Naive thymus-derived CD4-positive, alpha-beta T cell (primary cell): ENCODE measurements at regions not wholly inside any gene's neighbourhood (a gene's known extent, or its start where the extent isn't known, plus 50 kb on each side); places are given as distances from the start of the nearest gene placed in this dataset.

ENCODE experiments used
- ATAC-seq: fragments of 150-1000 bp; cut with Tn5 transposase; 2 replicates; pipeline ENCODE4 v1.10.0; 2021; ENCODE audit warnings: mild to moderate bottlenecking, moderate library complexity
- CTCF ChIA-PET: fragments of 350-600 bp; sonication (Branson Sonifier 250); formaldehyde crosslinking; loops from one replicate; lab custom pipeline; 2021; ENCODE audit warnings: antibody characterized with exemption; lab: Charles Lee
- POLR2A ChIA-PET: fragments of 350-600 bp; sonication (Branson Sonifier 250); formaldehyde crosslinking; loops from one replicate; lab custom pipeline; 2021; ENCODE audit warnings: antibody characterized with exemption, inconsistent platforms; lab: Charles Lee
- DNase-seq, 9 donors: peaks; one replicate each; pipeline versions ENCODE4 v3.0.0 to v3.0.0-alpha.2; 2020 to 2022; ENCODE audit warnings: mixed read lengths in 1 of 9
- H3K27ac ChIP-seq: one replicate; pipeline ENCODE4 v1.7.0; 2013; ENCODE audit warnings: mild to moderate bottlenecking, low read depth, low read length, moderate library complexity
- H3K27me3 ChIP-seq, 2 donors: one replicate each; pipeline ENCODE4 v1.7.0; 2013; ENCODE audit warnings: low read length in 2 of 2, mild to moderate bottlenecking in 2 of 2, moderate library complexity in 2 of 2; ENCODE audit not compliant: control insufficient read depth in 2 of 2, insufficient read depth in 2 of 2
- H3K36me3 ChIP-seq, 3 experiments: 1 replicate in 2 of 3; 2 replicates in 1 of 3; pipeline ENCODE4 v1.7.0; 2013; ENCODE audit warnings: low read length in 3 of 3, mild to moderate bottlenecking in 3 of 3, moderate library complexity in 1 of 3; ENCODE audit not compliant: insufficient read depth in 3 of 3, control insufficient read depth in 2 of 3
- H3K4me1 ChIP-seq, 2 donors: one replicate each; pipeline ENCODE4 v1.7.0; 2013; ENCODE audit warnings: low read length in 2 of 2, mild to moderate bottlenecking in 2 of 2, moderate library complexity in 1 of 2; ENCODE audit not compliant: control insufficient read depth in 2 of 2, insufficient read depth in 2 of 2
- H3K4me3 ChIP-seq: 2 replicates; pipeline ENCODE4 v1.7.0; 2013; ENCODE audit warnings: mild to moderate bottlenecking, low read length
- H3K9me3 ChIP-seq, 3 experiments: 1 replicate in 2 of 3; 2 replicates in 1 of 3; pipeline ENCODE4 v1.7.0; 2013; ENCODE audit warnings: low read length in 3 of 3; ENCODE audit not compliant: control insufficient read depth in 2 of 3
- H3K27ac Mint-ChIP-seq, 9 donors: one replicate each; pipeline ENCODE4 v1.8.0; 2020 to 2022; ENCODE audit warnings: mixed read lengths in 9 of 9, mild to moderate bottlenecking in 8 of 9, moderate library complexity in 5 of 9, inconsistent platforms in 2 of 9
- H3K27me3 Mint-ChIP-seq, 5 donors: one replicate each; pipeline ENCODE4 v1.8.0; 2021 to 2022; ENCODE audit warnings: mixed read lengths in 5 of 5, mild to moderate bottlenecking in 1 of 5
- H3K36me3 Mint-ChIP-seq, 5 donors: one replicate each; pipeline ENCODE4 v1.8.0; 2020 to 2022; ENCODE audit warnings: mixed read lengths in 5 of 5, mild to moderate bottlenecking in 3 of 5, inconsistent platforms in 1 of 5
- H3K4me1 Mint-ChIP-seq, 7 donors: one replicate each; pipeline ENCODE4 v1.8.0; 2020 to 2022; ENCODE audit warnings: mixed read lengths in 7 of 7, mild to moderate bottlenecking in 3 of 7, inconsistent platforms in 1 of 7
- H3K4me3 Mint-ChIP-seq, 10 donors: one replicate each; pipeline ENCODE4 v1.8.0; 2020 to 2022; ENCODE audit warnings: mild to moderate bottlenecking in 10 of 10, mixed read lengths in 10 of 10, moderate library complexity in 6 of 10, inconsistent platforms in 2 of 10
- H3K9me3 Mint-ChIP-seq, 11 donors: one replicate each; pipeline ENCODE4 v1.8.0; 2020 to 2022; ENCODE audit warnings: mixed read lengths in 11 of 11, mild to moderate bottlenecking in 4 of 11, inconsistent platforms in 1 of 11, moderate library complexity in 1 of 11
- intact Hi-C, 2 donors: fragments of 100-400 bp; cut with micrococcal nuclease; formaldehyde crosslinking; loops; one replicate each; pipeline ENCODE4 v1.15.1; 2023

- no peak overlapping the region for H3K27ac ChIP-seq
- no peaks in the 10 kb centered on the region for H3K36me3 ChIP-seq
- H3K27ac Mint-ChIP-seq: no peak overlapping the region
- no peak overlapping the region for H3K4me3 Mint-ChIP-seq
- no peaks in the 10 kb centered on the region for H3K27me3 ChIP-seq
- CTCF ChIA-PET: interaction anchor here (0.6 kb wide), 1 partner anchor 34 kb away, joined by 3 read pairs; no protein-coding TSS in a partner anchor
- H3K36me3 Mint-ChIP-seq: no peaks in the 10 kb centered on the region
- peaks cover 29 to 54% (median 42%) of the 10 kb centered on the region in 5 donors for H3K27me3 Mint-ChIP-seq
- H3K9me3 Mint-ChIP-seq: peaks cover 0 to 2% (median 0%) of the 10 kb centered on the region in 11 donors
- no peaks in the 10 kb centered on the region for H3K4me1 Mint-ChIP-seq
- H3K4me1 ChIP-seq: no peaks in the 10 kb centered on the region
- POLR2A ChIA-PET: no interaction called here
- no peak for ATAC-seq
- no peak overlapping the region for H3K4me3 ChIP-seq
- no peak for DNase-seq
- no peaks in the 10 kb centered on the region for H3K9me3 ChIP-seq
- intact Hi-C loops: no loop called here
These were observed 56.7 kb upstream of the LAPTM5 start for GRCh38 chr1:30814292-30814691.

- ChIA-PET POLR2A (interaction anchor here (0.7 kb wide), 1 partner anchor 11 kb away, joined by 3 read pairs; no protein-coding TSS in a partner anchor), CTCF (no interaction called here)
- Histone ChIP-seq H3K4me3 (no peak overlapping the region), H3K4me1 (no peaks in the 10 kb centered on the region), H3K27ac (no peak overlapping the region), H3K27me3 (no peaks in the 10 kb centered on the region), H3K9me3 (no peaks in the 10 kb centered on the region), H3K36me3 (no peaks in the 10 kb centered on the region)
- intact Hi-C loops: no loop called here
- peaks cover 0 to 2% (median 0%) of the 10 kb centered on the region in 11 donors for H3K9me3 Mint-ChIP-seq
- H3K27me3 Mint-ChIP-seq: peaks cover 12 to 56% (median 33%) of the 10 kb centered on the region in 5 donors
- no peaks in the 10 kb centered on the region for H3K4me1 Mint-ChIP-seq
- H3K4me3 Mint-ChIP-seq: no peak overlapping the region
- H3K36me3 Mint-ChIP-seq: no peaks in the 10 kb centered on the region
- no peak overlapping the region for H3K27ac Mint-ChIP-seq
- DNase-seq (no peak), ATAC-seq (no peak)
These were observed 54.5 kb upstream of the LAPTM5 start for GRCh38 chr1:30812076-30812475.

- Mint-ChIP-seq H3K4me3 (no peak overlapping the region), H3K36me3 (no peaks in the 10 kb centered on the region), H3K9me3 (peaks cover 0 to 1% (median 0%) of the 10 kb centered on the region in 11 donors), H3K4me1 (no peaks in the 10 kb centered on the region), H3K27ac (no peak overlapping the region), H3K27me3 (peaks cover 13 to 57% (median 33%) of the 10 kb centered on the region in 5 donors)
- ChIA-PET CTCF (interaction anchor here (0.6 kb wide), 1 partner anchor 289 kb away, joined by 3 read pairs; no protein-coding TSS in a partner anchor), POLR2A (no interaction called here)
- ATAC-seq (no peak), DNase-seq (no peak)
- H3K27ac ChIP-seq: no peak overlapping the region
- H3K27me3 ChIP-seq: peaks cover 0 to 4% of the 10 kb centered on the region in 2 donors
- no peaks in the 10 kb centered on the region for H3K4me1 ChIP-seq
- no peak overlapping the region for H3K4me3 ChIP-seq
- no peaks in the 10 kb centered on the region for H3K9me3 ChIP-seq
- intact Hi-C loops: no loop called here
- H3K36me3 ChIP-seq: no peaks in the 10 kb centered on the region
These were observed 53.6 kb upstream of the LAPTM5 start for GRCh38 chr1:30811187-30811586.

GRCh38 chr1:30810416-30811080 is 53.0 kb upstream of the LAPTM5 start:
- Mint-ChIP-seq H3K27me3 (peaks cover 17 to 63% (median 39%) of the 10 kb centered on the region in 5 donors), H3K4me3 (no peak overlapping the region), H3K9me3 (peaks cover 0 to 1% (median 0%) of the 10 kb centered on the region in 11 donors), H3K36me3 (no peaks in the 10 kb centered on the region), H3K4me1 (no peaks in the 10 kb centered on the region), H3K27ac (no peak overlapping the region)
- ATAC-seq: no peak
- CTCF ChIA-PET: interaction anchor here (0.6 kb wide), 1 partner anchor 290 kb away, joined by 3 read pairs; no protein-coding TSS in a partner anchor
- Histone ChIP-seq H3K27me3 (peaks cover 0 to 5% of the 10 kb centered on the region in 2 donors), H3K9me3 (no peaks in the 10 kb centered on the region), H3K36me3 (no peaks in the 10 kb centered on the region), H3K27ac (no peak overlapping the region), H3K4me1 (no peaks in the 10 kb centered on the region), H3K4me3 (no peak overlapping the region)
- intact Hi-C loops: no loop called here
- POLR2A ChIA-PET: no interaction called here
- DNase-seq: no peak

GRCh38 chr1:30809514-30810263 is 52.1 kb upstream of the LAPTM5 start:
- Mint-ChIP-seq H3K27ac (no peak overlapping the region), H3K4me1 (peaks cover 0 to 3% (median 0%) of the 10 kb centered on the region in 7 donors), H3K36me3 (no peaks in the 10 kb centered on the region), H3K4me3 (no peak overlapping the region), H3K27me3 (peaks cover 21 to 72% (median 46%) of the 10 kb centered on the region in 5 donors), H3K9me3 (peaks cover 0 to 1% (median 0%) of the 10 kb centered on the region in 11 donors)
- ATAC-seq: no peak
- ChIA-PET POLR2A (no interaction called here), CTCF (interaction anchor here (1.0 kb wide), 1 partner anchor 8 kb away, joined by 3 read pairs; no protein-coding TSS in a partner anchor)
- Histone ChIP-seq H3K27me3 (peaks cover 0 to 5% of the 10 kb centered on the region in 2 donors), H3K9me3 (no peaks in the 10 kb centered on the region), H3K27ac (no peak overlapping the region), H3K36me3 (no peaks in the 10 kb centered on the region), H3K4me1 (no peaks in the 10 kb centered on the region), H3K4me3 (no peak overlapping the region)
- intact Hi-C loops: no loop called here
- DNase-seq: no peak

GRCh38 chr1:30808067-30808662 is 50.6 kb upstream of the LAPTM5 start:
- Mint-ChIP-seq H3K9me3 (peaks cover 0 to 1% (median 0%) of the 10 kb centered on the region in 11 donors), H3K4me3 (no peak overlapping the region), H3K27ac (no peak overlapping the region), H3K27me3 (peaks cover 28 to 82% (median 57%) of the 10 kb centered on the region in 5 donors), H3K36me3 (no peaks in the 10 kb centered on the region), H3K4me1 (peaks cover 0 to 3% (median 0%) of the 10 kb centered on the region in 7 donors)
- Histone ChIP-seq H3K36me3 (no peaks in the 10 kb centered on the region), H3K27ac (no peak overlapping the region), H3K9me3 (no peaks in the 10 kb centered on the region), H3K4me3 (no peak overlapping the region), H3K27me3 (peaks cover 0 to 5% of the 10 kb centered on the region in 2 donors), H3K4me1 (no peaks in the 10 kb centered on the region)
- no peak for ATAC-seq
- no peak for DNase-seq
- intact Hi-C loops: no loop called here
- ChIA-PET CTCF (no interaction called here), POLR2A (no interaction called here)
